ENCODE measurements at regions not wholly inside any gene's neighbourhood (a gene's known extent, or its start where the extent isn't known, plus 50 kb on each side); places are given as distances from the start of the nearest gene placed in this dataset.
"Not testable (repeated sequence)": the region's sequence is repeated elsewhere in the genome, so short reads cannot be mapped to it uniquely, and the experiment has no call there.

DNA sequence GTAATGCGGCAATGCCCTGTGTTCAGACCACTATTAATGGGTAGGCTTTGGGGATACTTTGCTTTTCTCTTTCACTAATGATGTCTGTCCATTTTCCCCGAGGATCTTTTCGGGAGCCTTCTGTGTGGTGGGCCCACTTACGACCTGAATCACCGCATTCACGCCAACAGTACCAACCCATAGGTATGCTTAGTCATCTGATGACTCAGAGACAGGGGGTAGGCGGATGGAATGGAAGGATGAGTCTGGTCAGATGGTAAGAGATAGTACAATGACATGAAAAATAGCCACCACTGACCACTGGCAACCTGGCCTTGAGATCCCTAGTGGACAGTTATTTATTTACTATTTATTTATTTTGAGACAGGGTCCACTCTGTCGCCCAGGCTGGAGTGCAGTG is 76.0 kb upstream of the DHRSX start:
- DNase-seq (no peak), ATAC-seq (replicated peaks) (no peak)
- H3K27me3 Mint-ChIP-seq: peaks cover 33 to 48% of the 10 kb centered on the region in 2 donors
- no peak overlapping the region for H3K27ac Mint-ChIP-seq
- no peaks in the 10 kb centered on the region for H3K9me3 Mint-ChIP-seq
- H3K36me3 Mint-ChIP-seq (ENCODE audit: insufficient read depth): no peaks in the 10 kb centered on the region
- no peak overlapping the region for H3K4me3 Mint-ChIP-seq
- peaks cover 0 to 4% of the 10 kb centered on the region in 2 donors for H3K4me1 Mint-ChIP-seq (ENCODE audit: low read depth in 2 of 2)

DNA sequence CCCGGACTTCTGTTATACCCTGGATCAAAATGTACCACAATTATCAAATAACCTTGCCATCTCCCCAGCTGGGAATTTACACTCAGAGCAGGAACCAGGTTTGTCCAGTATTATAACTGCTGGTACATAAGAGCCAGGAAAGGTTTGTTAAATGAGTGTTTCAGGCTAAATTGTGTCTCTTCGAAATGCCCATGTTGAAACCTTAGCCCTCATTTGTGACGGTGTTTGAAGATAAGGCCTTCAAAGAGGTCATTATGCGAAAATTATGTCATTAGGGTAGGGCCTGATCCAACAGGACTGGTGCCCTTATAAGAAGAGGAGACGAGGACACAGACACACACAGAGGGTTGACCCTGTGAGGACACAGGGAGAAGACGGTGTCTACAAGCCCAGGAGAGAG is 73.5 kb upstream of the DHRSX start:
- no peak overlapping the region for H3K4me3 Mint-ChIP-seq
- no peak for DNase-seq
- peaks cover 0 to 1% of the 10 kb centered on the region in 2 donors for H3K9me3 Mint-ChIP-seq
- no peak overlapping the region for H3K27ac Mint-ChIP-seq
- H3K27me3 Mint-ChIP-seq: peaks cover 11 to 29% of the 10 kb centered on the region in 2 donors
- no peaks in the 10 kb centered on the region for H3K36me3 Mint-ChIP-seq (ENCODE audit: insufficient read depth)
- ATAC-seq (replicated peaks): no peak
- H3K4me1 Mint-ChIP-seq (ENCODE audit: low read depth in 2 of 2): peaks cover 0 to 2% of the 10 kb centered on the region in 2 donors

DNA sequence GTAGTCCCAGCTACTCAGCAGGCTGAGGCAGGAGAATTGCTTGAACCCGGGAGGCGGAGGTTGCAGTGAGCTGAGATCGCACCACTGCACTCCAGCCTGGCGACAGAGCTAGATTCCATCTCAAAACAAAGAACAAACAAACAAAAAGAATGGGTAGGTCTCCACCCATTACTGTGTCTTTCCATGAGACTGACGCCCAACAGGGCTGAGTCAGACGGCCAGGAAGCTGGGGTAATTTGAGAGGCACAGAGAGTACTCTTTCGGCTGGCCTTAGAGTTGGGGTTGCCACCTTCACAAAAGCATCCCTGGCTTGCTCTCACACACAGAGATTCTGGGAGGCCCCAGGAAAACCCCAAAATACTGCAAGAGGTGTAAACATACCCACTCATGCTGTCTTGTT is 72.0 kb upstream of the DHRSX start:
- ATAC-seq (replicated peaks) (no peak), DNase-seq (no peak)
- Mint-ChIP-seq H3K4me1 (ENCODE audit: low read depth in 2 of 2) (no peaks in the 10 kb centered on the region), H3K9me3 (peaks cover 0 to 2% of the 10 kb centered on the region in 2 donors), H3K27ac (no peak overlapping the region), H3K27me3 (peaks cover 0 to 14% of the 10 kb centered on the region in 2 donors), H3K4me3 (no peak overlapping the region), H3K36me3 (ENCODE audit: insufficient read depth) (no peaks in the 10 kb centered on the region)

DNA sequence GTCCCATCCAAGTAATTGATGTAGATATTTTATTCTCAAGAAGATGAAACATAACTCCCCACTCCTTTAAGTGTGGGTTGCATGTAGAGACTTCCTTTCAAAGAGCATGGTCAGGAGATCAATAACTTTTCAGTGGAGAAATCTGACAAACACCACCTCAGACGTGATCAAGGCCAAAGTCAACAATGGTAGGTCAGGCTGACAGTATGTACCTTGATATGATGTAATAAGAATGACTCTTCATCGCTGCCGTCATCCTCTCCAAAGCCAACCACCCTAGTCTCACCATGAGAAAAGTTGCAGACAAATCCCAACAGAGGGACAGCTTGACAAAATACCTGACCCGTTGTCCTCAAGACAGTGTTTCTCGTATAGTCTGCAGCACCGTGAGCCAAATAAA is 67.3 kb upstream of the DHRSX start:
- Mint-ChIP-seq H3K4me1 (ENCODE audit: low read depth in 2 of 2) (no peaks in the 10 kb centered on the region), H3K4me3 (no peak overlapping the region), H3K9me3 (peaks cover 0 to 2% of the 10 kb centered on the region in 2 donors), H3K27me3 (no peaks in the 10 kb centered on the region), H3K27ac (no peak overlapping the region), H3K36me3 (ENCODE audit: insufficient read depth) (no peaks in the 10 kb centered on the region)
- DNase-seq (no peak), ATAC-seq (replicated peaks) (no peak)

DNA sequence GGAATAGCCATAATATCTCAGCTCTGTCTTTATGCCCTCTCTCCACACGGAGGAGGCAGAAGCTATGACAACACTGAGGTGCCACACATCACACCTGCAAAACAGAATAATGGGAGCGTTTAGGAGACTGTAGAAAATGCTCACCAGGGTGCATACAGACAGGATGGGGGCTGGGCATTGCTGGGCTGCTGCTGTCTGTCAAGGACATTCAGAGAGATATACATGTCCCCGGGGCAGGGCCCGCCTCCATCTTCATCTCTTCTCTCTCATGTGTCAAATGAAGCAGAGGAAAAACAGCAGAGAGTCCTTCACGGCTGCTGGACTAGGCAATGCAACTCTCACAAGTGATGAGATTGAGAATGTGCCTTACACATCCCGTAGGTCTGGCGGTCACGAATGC is 65.3 kb upstream of the DHRSX start:
- Mint-ChIP-seq H3K4me3 (no peak overlapping the region), H3K36me3 (ENCODE audit: insufficient read depth) (no peaks in the 10 kb centered on the region), H3K27ac (no peak overlapping the region), H3K27me3 (no peaks in the 10 kb centered on the region), H3K9me3 (peaks cover 0 to 2% of the 10 kb centered on the region in 2 donors), H3K4me1 (ENCODE audit: low read depth in 2 of 2) (no peaks in the 10 kb centered on the region)
- no peak for DNase-seq
- no peak for ATAC-seq (replicated peaks)

DNA sequence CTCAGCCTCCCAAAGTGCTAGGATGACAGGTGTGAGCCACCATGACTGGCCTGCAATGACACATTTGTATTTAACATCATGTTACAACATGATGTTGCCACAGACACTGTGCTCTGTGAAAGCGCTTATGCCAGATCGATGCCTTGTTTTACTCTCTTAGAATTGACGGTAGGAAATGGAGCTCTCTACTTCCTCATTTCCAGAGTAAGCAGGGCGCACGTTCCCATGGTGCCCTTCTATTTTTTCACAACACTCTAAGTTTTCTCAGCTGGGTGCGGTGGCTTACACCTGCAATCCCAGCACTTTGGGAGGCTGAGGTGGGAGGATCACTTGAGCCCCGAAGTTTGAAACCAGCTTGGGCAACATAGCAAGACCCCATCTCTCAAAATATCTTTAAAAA is 60.7 kb upstream of the DHRSX start:
- H3K36me3 Mint-ChIP-seq (ENCODE audit: insufficient read depth): no peaks in the 10 kb centered on the region
- peaks cover 0 to 3% of the 10 kb centered on the region in 2 donors for H3K9me3 Mint-ChIP-seq
- ATAC-seq (replicated peaks) (no peak), DNase-seq (no peak)
- H3K4me3 Mint-ChIP-seq: no peak overlapping the region
- peaks cover 6 to 29% of the 10 kb centered on the region in 2 donors for H3K27me3 Mint-ChIP-seq
- no peaks in the 10 kb centered on the region for H3K4me1 Mint-ChIP-seq (ENCODE audit: low read depth in 2 of 2)
- no peak overlapping the region for H3K27ac Mint-ChIP-seq

DNA sequence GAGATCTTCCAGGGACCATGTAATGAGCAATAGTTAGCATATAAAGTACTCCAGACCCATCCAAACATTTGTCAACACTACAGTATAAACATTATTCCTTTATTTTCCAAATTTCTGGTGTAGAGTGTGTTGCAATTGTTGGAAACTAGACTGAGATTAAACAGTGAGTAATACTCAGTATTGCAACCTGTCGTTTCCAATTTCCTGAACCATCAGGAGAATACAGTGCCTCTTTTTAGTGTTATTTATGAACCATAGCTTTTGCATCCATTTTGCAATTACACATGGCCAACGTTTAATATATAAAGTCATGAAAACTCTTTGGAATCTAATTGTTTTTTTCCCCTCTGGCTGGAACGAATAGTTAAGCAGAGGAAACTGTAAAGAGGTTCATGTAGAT is 58.3 kb upstream of the DHRSX start:
- Mint-ChIP-seq H3K36me3 (ENCODE audit: insufficient read depth) (no peaks in the 10 kb centered on the region), H3K27me3 (peaks cover 21 to 45% of the 10 kb centered on the region in 2 donors), H3K27ac (no peak overlapping the region), H3K4me1 (ENCODE audit: low read depth in 2 of 2) (no peaks in the 10 kb centered on the region), H3K9me3 (peaks cover 0 to 3% of the 10 kb centered on the region in 2 donors), H3K4me3 (no peak overlapping the region)
- DNase-seq: no peak
- ATAC-seq (replicated peaks): no peak

DNA sequence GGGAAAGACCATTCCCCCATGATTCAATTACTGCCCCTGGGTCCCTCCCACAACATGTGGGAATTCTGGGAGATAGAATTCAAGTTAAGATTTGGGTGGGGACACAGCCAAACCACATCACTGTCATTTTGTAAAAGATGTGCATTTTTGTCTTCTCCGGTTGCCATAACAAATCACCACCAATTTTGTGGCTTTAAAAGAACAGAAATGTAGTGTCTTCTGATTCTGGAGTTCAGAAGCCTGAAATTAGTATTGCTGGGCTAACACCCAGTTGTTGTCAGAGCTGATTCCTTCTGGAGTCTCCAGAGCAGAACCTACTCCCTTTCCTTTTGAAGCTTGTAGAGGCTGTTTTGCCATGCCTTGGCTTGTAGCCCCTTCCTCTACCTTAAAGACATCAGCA is 54.1 kb upstream of the DHRSX start:
- no peak for ATAC-seq (replicated peaks)
- no peak overlapping the region for H3K27ac Mint-ChIP-seq
- no peak overlapping the region for H3K4me3 Mint-ChIP-seq
- no peaks in the 10 kb centered on the region for H3K36me3 Mint-ChIP-seq (ENCODE audit: insufficient read depth)
- H3K9me3 Mint-ChIP-seq: peaks cover 0 to under 1% of the 10 kb centered on the region in 2 donors
- H3K27me3 Mint-ChIP-seq: peaks cover 30 to 55% of the 10 kb centered on the region in 2 donors
- DNase-seq: no peak
- H3K4me1 Mint-ChIP-seq (ENCODE audit: low read depth in 2 of 2): no peaks in the 10 kb centered on the region

DNA sequence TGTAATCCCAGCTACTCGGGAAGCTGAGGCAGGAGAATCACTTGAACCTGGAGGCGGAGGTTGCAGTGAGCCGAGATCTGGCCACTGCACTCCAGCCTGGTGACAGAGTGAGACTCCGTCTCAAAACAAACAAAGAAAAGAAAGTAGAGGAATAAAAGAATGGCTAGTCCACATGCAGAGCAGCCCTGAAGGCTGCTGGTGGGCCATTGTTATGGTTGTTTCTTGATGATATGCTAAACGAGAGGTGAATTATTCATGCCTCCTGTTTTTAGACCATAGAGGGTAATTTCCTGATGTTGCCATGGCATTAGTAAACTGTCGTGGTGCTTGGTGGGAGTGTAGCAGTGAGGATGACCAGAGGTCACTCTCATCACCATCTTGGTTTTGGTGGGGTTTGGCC is 53.3 kb upstream of the DHRSX start:
- H3K9me3 Mint-ChIP-seq: not testable (repeated sequence)

DNA sequence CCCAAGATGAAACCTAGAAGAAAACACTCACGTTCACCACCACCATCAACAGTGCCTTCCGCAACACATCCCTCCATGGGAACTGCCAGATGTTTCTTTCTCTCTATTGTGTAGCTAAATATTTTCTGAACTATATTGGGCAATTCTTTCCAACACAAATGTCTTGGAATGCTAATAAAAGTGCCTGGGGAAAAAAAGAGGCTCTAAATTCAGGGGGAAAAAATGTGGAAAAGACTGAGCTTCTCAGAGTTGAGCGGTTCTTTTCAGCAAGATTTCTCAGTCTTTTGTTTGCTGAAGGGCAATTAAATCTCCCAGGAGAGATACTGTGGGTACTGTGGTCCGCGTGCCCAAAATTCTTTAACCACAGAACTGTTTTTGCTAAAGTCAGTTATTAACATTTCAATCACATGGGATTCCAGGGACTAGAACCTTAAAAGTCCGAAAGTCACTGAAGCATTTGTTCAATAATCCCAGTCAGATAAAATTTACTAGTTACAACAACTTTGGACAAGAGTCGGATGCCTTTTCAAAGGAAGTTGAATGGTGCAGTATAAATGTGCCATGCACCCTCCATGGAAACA is 51.9 kb upstream of the DHRSX start:
- Mint-ChIP-seq H3K4me3 (no peak overlapping the region), H3K27ac (no peak overlapping the region), H3K4me1 (ENCODE audit: low read depth in 2 of 2) (no peaks in the 10 kb centered on the region), H3K36me3 (ENCODE audit: insufficient read depth) (no peaks in the 10 kb centered on the region), H3K27me3 (peaks cover 31 to 47% of the 10 kb centered on the region in 2 donors), H3K9me3 (no peaks in the 10 kb centered on the region)
- no peak for ATAC-seq (replicated peaks)
- DNase-seq: no peak

More for the DNA sequence above, 53.3 kb upstream of the DHRSX start:
- H3K4me1 Mint-ChIP-seq (ENCODE audit: low read depth in 2 of 2); H3K27ac Mint-ChIP-seq; DNase-seq; ATAC-seq (replicated peaks); H3K4me3 Mint-ChIP-seq; H3K36me3 Mint-ChIP-seq (ENCODE audit: insufficient read depth): not testable (repeated sequence)
- peaks cover 31 to 50% of the 10 kb centered on the region in 2 donors for H3K27me3 Mint-ChIP-seq

DNA sequence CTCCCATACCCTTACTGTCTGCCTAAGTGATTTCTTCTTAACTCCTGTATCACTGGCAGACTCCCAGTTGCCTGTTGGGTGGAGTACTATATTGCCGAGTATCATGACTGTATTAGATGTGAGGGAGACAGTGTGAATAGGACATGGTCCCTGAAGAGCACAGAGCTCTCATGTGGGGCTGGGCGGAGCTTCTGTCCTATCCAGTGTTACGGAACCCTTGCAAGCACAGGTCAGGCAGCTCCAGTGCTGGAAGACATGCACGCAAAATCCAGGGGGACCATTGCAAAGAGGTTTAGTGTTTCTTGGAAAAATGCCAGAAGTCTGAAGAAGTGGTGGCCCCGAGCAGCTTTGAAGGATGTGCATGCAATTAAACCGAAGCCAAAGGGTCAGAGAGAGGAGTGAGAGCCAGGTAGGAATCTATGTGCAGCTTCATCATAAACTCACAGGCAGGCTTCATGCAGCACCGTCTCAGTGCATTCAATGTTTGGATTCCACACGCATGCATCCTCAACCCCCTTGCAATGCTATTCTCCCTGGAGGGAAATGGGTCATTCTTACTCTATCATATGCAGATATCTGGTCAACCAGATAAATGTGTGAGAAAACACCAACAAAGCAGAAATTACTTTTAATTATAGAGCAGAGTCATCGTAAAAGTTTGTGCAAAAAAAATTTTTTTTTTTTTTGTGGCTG is 49.7 kb upstream of the DHRSX start:
- Mint-ChIP-seq H3K4me1 (ENCODE audit: low read depth in 2 of 2) (no peaks in the 10 kb centered on the region), H3K9me3 (no peaks in the 10 kb centered on the region), H3K36me3 (ENCODE audit: insufficient read depth) (no peaks in the 10 kb centered on the region), H3K27me3 (peaks cover 30 to 32% of the 10 kb centered on the region in 2 donors), H3K27ac (no peak overlapping the region), H3K4me3 (no peak overlapping the region)
- no peak for DNase-seq
- ATAC-seq (replicated peaks): no peak
